ENCODE measurements at regions not wholly inside any gene's neighbourhood (a gene's known extent, or its start where the extent isn't known, plus 50 kb on each side); places are given as distances from the start of the nearest gene placed in this dataset.

DNA sequence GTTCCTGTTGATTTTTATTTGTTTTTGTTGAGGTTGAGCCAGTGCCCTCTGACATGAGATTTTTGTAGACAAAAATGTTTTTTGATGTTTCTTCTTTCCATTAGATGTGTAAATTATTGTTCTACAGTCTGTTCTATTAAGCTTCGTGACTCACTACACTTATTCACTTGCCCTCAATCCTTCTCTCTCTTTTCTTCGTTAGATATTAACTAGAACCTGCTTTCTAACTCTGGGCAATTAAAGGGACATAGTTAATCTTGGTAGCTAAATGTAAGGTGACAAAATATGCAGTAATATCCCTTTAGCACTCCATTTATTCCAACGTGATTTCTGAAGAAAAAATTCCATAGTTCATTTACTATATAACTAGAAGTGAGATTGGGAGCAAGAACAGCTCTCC, 333.9 kb downstream of the PDHA2 start:
- Histone ChIP-seq H3K79me2 (ENCODE audit: control insufficient read depth, low read length) (no peaks in the 10 kb centered on the region), H3K9me2 (replicated peaks; ENCODE audit: control insufficient read depth, low read length) (no peaks in the 10 kb centered on the region), H3K4me1 (ENCODE audit: control insufficient read depth, low read length) (no peaks in the 10 kb centered on the region), H3K4me3 (ENCODE audit: low read length) (no peak overlapping the region), H3K36me3 (ENCODE audit: control insufficient read depth, low read length) (no peaks in the 10 kb centered on the region), H3K4me2 (ENCODE audit: low read length) (no peak overlapping the region), H3K27me3 (ENCODE audit: control insufficient read depth, low read length) (no peaks in the 10 kb centered on the region), H4K20me1 (ENCODE audit: control insufficient read depth, insufficient read depth, low read depth, low read length) (no peaks in the 10 kb centered on the region), H3F3A (ENCODE audit: control insufficient read depth, insufficient read depth) (no peaks in the 10 kb centered on the region), H3K27ac (ENCODE audit: low read depth, low read length) (no peak overlapping the region), H3K9me3 (ENCODE audit: control insufficient read depth, insufficient read depth, low read length) (peaks cover 4% of the 10 kb centered on the region; the same call in 1 of the 2 replicates)
- no peak for TF ChIP-seq EZH2phosphoT487 (IDR thresholded peaks at IDR 0.05; ENCODE audit: borderline replicate concordance, low read length)
- TF ChIP-seq, protein P1, sequence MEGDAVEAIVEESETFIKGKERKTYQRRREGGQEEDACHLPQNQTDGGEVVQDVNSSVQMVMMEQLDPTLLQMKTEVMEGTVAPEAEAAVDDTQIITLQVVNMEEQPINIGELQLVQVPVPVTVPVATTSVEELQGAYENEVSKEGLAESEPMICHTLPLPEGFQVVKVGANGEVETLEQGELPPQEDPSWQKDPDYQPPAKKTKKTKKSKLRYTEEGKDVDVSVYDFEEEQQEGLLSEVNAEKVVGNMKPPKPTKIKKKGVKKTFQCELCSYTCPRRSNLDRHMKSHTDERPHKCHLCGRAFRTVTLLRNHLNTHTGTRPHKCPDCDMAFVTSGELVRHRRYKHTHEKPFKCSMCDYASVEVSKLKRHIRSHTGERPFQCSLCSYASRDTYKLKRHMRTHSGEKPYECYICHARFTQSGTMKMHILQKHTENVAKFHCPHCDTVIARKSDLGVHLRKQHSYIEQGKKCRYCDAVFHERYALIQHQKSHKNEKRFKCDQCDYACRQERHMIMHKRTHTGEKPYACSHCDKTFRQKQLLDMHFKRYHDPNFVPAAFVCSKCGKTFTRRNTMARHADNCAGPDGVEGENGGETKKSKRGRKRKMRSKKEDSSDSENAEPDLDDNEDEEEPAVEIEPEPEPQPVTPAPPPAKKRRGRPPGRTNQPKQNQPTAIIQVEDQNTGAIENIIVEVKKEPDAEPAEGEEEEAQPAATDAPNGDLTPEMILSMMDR (IDR thresholded peaks at IDR 0.05; ENCODE audit: low read depth, low read length, poor library complexity, severe bottlenecking) = no peak

DNA sequence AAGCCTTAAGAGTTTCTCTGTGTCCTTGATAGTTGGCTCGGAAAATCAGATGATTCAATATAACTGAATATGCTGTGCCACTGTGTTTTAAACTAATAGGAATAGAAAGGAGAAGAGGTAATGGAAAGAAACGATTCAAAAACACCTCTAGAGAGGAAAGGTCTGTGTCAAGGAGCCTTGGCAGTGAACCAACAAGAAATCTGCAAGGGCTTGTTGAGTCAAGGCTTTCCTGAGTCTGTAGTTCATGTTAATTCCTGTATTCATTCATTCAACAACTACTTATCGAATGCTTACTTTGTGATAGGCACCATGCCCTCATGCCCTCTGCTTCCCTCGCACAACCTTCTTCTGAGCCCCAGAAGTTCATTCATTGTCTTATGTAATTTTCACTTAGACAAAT, 336.0 kb downstream of the PDHA2 start:
- Histone ChIP-seq H4K20me1 (ENCODE audit: control insufficient read depth, insufficient read depth, low read depth, low read length) (no peaks in the 10 kb centered on the region), H3K36me3 (ENCODE audit: control insufficient read depth, low read length) (no peaks in the 10 kb centered on the region), H3K27ac (ENCODE audit: low read depth, low read length) (no peak overlapping the region), H3K79me2 (ENCODE audit: control insufficient read depth, low read length) (no peaks in the 10 kb centered on the region), H3K4me3 (ENCODE audit: low read length) (no peak overlapping the region), H3K9me2 (replicated peaks; ENCODE audit: control insufficient read depth, low read length) (no peaks in the 10 kb centered on the region), H3F3A (ENCODE audit: control insufficient read depth, insufficient read depth) (no peaks in the 10 kb centered on the region), H3K27me3 (ENCODE audit: control insufficient read depth, low read length) (no peaks in the 10 kb centered on the region), H3K9me3 (ENCODE audit: control insufficient read depth, insufficient read depth, low read length) (no peaks in the 10 kb centered on the region), H3K4me2 (ENCODE audit: low read length) (no peak overlapping the region), H3K4me1 (ENCODE audit: control insufficient read depth, low read length) (no peaks in the 10 kb centered on the region)
- TF ChIP-seq EZH2phosphoT487 (IDR thresholded peaks at IDR 0.05; ENCODE audit: borderline replicate concordance, low read length) = no peak
- TF ChIP-seq, protein P1 (IDR thresholded peaks at IDR 0.05; ENCODE audit: low read depth, low read length, poor library complexity, severe bottlenecking) = no peak

DNA sequence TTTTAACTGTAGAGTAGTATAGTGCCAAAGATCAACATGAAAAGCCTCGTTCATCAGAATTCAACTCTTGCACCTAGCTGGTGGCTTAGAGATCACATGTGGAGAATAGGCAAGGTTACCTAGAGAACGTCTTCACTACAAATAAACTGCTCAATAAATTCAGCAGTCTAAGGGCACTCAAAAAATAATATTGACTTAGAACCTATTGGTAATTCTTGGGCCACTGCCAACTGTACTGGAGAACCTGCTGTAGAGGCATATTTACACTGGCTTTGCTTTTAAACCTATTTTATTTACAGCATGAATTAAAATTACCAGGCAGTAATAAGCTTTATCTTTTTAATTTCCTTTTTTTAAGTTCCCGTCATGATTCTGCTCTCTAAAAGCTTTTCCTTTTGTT, 343.7 kb downstream of the PDHA2 start:
- Histone ChIP-seq H3K4me3 (ENCODE audit: low read length) (no peak overlapping the region), H3K36me3 (ENCODE audit: control insufficient read depth, low read length) (no peaks in the 10 kb centered on the region)

More for the DNA sequence above, 343.7 kb downstream of the PDHA2 start:
- H3K4me2 ChIP-seq (ENCODE audit: low read length) = no peak overlapping the region
- H3F3A ChIP-seq (ENCODE audit: control insufficient read depth, insufficient read depth) = no peaks in the 10 kb centered on the region
- H3K9me3 ChIP-seq (ENCODE audit: control insufficient read depth, insufficient read depth, low read length) = no peaks in the 10 kb centered on the region
- no peaks in the 10 kb centered on the region for H3K4me1 ChIP-seq (ENCODE audit: control insufficient read depth, low read length)
- no peaks in the 10 kb centered on the region for H3K27me3 ChIP-seq (ENCODE audit: control insufficient read depth, low read length)
- TF ChIP-seq, protein P1 (IDR thresholded peaks at IDR 0.05; ENCODE audit: low read depth, low read length, poor library complexity, severe bottlenecking) = no peak
- no peak for TF ChIP-seq EZH2phosphoT487 (IDR thresholded peaks at IDR 0.05; ENCODE audit: borderline replicate concordance, low read length)
- no peaks in the 10 kb centered on the region for H3K9me2 ChIP-seq (replicated peaks; ENCODE audit: control insufficient read depth, low read length)
- H3K79me2 ChIP-seq (ENCODE audit: control insufficient read depth, low read length) = no peaks in the 10 kb centered on the region
- no peaks in the 10 kb centered on the region for H4K20me1 ChIP-seq (ENCODE audit: control insufficient read depth, insufficient read depth, low read depth, low read length)
- H3K27ac ChIP-seq (ENCODE audit: low read depth, low read length) = no peak overlapping the region

All from DOHH2 (cell line).